ENCODE measurements at regions not wholly inside any gene's neighbourhood (a gene's known extent, or its start where the extent isn't known, plus 50 kb on each side); places are given as distances from the start of the nearest gene placed in this dataset.

DNA sequence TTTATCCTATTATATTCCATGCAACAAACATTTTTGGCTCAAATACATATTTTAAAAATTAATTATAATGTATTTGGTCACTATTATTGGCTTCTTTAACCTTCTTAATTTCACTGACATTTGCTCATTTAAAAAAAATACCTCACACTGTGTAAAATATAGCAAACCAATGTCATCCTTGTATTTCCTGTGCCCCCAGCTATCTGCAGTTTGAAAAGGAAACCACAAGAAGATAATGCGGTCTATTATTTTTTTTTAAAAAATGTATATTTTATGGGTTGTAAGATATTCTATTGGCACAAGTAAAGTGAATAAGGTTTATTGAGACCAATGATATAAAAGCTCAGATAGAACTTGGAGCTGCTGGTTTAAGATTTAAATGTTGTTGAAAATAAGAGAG, 904.2 kb downstream of the SI start:
- Histone ChIP-seq H3K4me2 (ENCODE audit: insufficient read depth, low read length) (no peak overlapping the region), H3K27me3 (ENCODE audit: control insufficient read depth in 2 of 2, insufficient read depth in 2 of 2, low read length in 2 of 2) (no peaks in the 10 kb centered on the region), H3K4me3 (no peak overlapping the region), H3K9ac (ENCODE audit: insufficient read depth in 1 of 2, low read depth in 2 of 2, low read length in 2 of 2) (no peak overlapping the region), H3K79me2 (ENCODE audit: control insufficient read depth, insufficient read depth, low read length) (no peaks in the 10 kb centered on the region), H4K20me1 (replicated peaks; ENCODE audit: control insufficient read depth, insufficient read depth, low read length) (no peaks in the 10 kb centered on the region), H3K4me1 (replicated peaks in 1 of 2; ENCODE audit: control insufficient read depth in 2 of 2, insufficient read depth in 2 of 2, low read length in 2 of 2) (no peaks in the 10 kb centered on the region), H3K27ac (ENCODE audit: extremely low read depth, low read depth, low read length) (no peak overlapping the region), H2AFZ (ENCODE audit: low read depth, low read length) (no peak overlapping the region), H3K9me1 (ENCODE audit: control insufficient read depth, insufficient read depth, low read length) (no peaks in the 10 kb centered on the region), H3K9me3 (replicated peaks; ENCODE audit: control insufficient read depth, insufficient read depth, low read depth, low read length) (no peaks in the 10 kb centered on the region), H3K36me3 (ENCODE audit: control insufficient read depth, insufficient read depth, low read length) (no peaks in the 10 kb centered on the region)
- in situ Hi-C loops (cut with MboI) (no loop called here), intact Hi-C loops (cut with micrococcal nuclease) (no loop called here)
- ChIA-PET POLR2A (no interaction called here), CTCF (ENCODE audit: low intra/inter-chr PET ratio) (no interaction called here)
- no peak for FAIRE-seq
- ATAC-seq = no peak
- no peak for DNase-seq (ENCODE audit: extremely low read depth in 1 of 4, low spot score in 3 of 4)
- WGBS (ENCODE audit: insufficient coverage, low coverage, missing lambda C conversion rate) = 10% methylated on average over 1 of the region's 1 CpG
- TF ChIP-seq WHSC1 (IDR thresholded peaks at IDR 0.05; ENCODE audit: low read length) = no peak
- no peak for TF ChIP-seq CREBBP (IDR thresholded peaks at IDR 0.05; ENCODE audit: low read depth, low read length)
- no peak for TF ChIP-seq ILF3 (IDR thresholded peaks at IDR 0.05; ENCODE audit: borderline replicate concordance)
- TF ChIP-seq, protein P1, sequence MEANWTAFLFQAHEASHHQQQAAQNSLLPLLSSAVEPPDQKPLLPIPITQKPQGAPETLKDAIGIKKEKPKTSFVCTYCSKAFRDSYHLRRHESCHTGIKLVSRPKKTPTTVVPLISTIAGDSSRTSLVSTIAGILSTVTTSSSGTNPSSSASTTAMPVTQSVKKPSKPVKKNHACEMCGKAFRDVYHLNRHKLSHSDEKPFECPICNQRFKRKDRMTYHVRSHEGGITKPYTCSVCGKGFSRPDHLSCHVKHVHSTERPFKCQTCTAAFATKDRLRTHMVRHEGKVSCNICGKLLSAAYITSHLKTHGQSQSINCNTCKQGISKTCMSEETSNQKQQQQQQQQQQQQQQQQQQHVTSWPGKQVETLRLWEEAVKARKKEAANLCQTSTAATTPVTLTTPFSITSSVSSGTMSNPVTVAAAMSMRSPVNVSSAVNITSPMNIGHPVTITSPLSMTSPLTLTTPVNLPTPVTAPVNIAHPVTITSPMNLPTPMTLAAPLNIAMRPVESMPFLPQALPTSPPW (CRISPR knock-in tag; IDR thresholded peaks at IDR 0.05) = no peak
- TF ChIP-seq, protein P2, sequence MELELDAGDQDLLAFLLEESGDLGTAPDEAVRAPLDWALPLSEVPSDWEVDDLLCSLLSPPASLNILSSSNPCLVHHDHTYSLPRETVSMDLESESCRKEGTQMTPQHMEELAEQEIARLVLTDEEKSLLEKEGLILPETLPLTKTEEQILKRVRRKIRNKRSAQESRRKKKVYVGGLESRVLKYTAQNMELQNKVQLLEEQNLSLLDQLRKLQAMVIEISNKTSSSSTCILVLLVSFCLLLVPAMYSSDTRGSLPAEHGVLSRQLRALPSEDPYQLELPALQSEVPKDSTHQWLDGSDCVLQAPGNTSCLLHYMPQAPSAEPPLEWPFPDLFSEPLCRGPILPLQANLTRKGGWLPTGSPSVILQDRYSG (tag; conservative IDR thresholded peaks at IDR 0.05; ENCODE audit: low read depth) = no peak
- no peak for TF ChIP-seq U2AF2 (optimal IDR thresholded peaks at IDR 0.05; ENCODE audit: low read depth, low read length)
- no peak for TF ChIP-seq ZNF140 (CRISPR knock-in tag; IDR thresholded peaks at IDR 0.05)
- TF ChIP-seq, protein P3, sequence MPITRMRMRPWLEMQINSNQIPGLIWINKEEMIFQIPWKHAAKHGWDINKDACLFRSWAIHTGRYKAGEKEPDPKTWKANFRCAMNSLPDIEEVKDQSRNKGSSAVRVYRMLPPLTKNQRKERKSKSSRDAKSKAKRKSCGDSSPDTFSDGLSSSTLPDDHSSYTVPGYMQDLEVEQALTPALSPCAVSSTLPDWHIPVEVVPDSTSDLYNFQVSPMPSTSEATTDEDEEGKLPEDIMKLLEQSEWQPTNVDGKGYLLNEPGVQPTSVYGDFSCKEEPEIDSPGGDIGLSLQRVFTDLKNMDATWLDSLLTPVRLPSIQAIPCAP (CRISPR knock-in tag; IDR thresholded peaks at IDR 0.05; ENCODE audit: borderline replicate concordance) = no peak
- TF ChIP-seq FIP1L1 (IDR thresholded peaks at IDR 0.05; ENCODE audit: low read depth, low read length, poor library complexity, severe bottlenecking) = no peak
- TF ChIP-seq, protein P4, sequence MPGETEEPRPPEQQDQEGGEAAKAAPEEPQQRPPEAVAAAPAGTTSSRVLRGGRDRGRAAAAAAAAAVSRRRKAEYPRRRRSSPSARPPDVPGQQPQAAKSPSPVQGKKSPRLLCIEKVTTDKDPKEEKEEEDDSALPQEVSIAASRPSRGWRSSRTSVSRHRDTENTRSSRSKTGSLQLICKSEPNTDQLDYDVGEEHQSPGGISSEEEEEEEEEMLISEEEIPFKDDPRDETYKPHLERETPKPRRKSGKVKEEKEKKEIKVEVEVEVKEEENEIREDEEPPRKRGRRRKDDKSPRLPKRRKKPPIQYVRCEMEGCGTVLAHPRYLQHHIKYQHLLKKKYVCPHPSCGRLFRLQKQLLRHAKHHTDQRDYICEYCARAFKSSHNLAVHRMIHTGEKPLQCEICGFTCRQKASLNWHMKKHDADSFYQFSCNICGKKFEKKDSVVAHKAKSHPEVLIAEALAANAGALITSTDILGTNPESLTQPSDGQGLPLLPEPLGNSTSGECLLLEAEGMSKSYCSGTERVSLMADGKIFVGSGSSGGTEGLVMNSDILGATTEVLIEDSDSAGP (CRISPR knock-in tag; IDR thresholded peaks at IDR 0.05) = no peak
- TF ChIP-seq RFX5 (IDR thresholded peaks at IDR 0.05; ENCODE audit: low read depth, low read length) = no peak
- TF ChIP-seq ZNF146 (CRISPR knock-in tag; IDR thresholded peaks at IDR 0.05; ENCODE audit: unreplicated experiment) = no peak
- no peak for TF ChIP-seq ELF4 (CRISPR knock-in tag; IDR thresholded peaks at IDR 0.05)
- TF ChIP-seq CBX8 (IDR thresholded peaks at IDR 0.05; ENCODE audit: borderline replicate concordance, extremely low read depth, low read depth, low read length, poor library complexity, severe bottlenecking) = no peak
- TF ChIP-seq ARID1B (IDR thresholded peaks at IDR 0.05) = no peak
- BruUV-seq (replicated peaks) = no TSS peak
